ENCODE measurements at regions not wholly inside any gene's neighbourhood (a gene's known extent, or its start where the extent isn't known, plus 50 kb on each side); places are given as distances from the start of the nearest gene placed in this dataset.

DNA sequence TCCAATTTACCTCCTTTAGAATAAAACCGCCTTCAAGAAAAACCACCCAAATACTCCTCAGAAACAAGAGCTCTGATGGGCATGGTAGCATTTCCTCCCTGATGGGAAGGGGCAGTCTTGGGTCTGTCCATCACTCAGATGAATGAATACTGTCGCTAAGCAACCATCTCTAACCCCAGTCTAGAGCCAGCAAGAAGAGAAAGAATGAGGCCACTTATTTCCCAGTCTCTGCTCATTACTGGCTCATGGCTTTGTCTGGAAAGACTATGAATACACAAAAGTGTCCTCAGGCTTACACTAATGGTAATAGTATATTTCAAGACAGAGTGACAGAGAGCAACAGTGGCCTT, 51.0 kb upstream of the F3 start:
- no peak for ATAC-seq
- H3K4me1 Mint-ChIP-seq (ENCODE audit: low read depth) = no peaks in the 10 kb centered on the region
- no peaks in the 10 kb centered on the region for H3K36me3 Mint-ChIP-seq (ENCODE audit: insufficient read depth)
- no peaks in the 10 kb centered on the region for H3K9me3 Mint-ChIP-seq
- peaks cover 2% of the 10 kb centered on the region for H3K27me3 Mint-ChIP-seq (ENCODE audit: low read depth)
- no peak overlapping the region for H3K4me3 Mint-ChIP-seq
- DNase-seq = no peak

DNA sequence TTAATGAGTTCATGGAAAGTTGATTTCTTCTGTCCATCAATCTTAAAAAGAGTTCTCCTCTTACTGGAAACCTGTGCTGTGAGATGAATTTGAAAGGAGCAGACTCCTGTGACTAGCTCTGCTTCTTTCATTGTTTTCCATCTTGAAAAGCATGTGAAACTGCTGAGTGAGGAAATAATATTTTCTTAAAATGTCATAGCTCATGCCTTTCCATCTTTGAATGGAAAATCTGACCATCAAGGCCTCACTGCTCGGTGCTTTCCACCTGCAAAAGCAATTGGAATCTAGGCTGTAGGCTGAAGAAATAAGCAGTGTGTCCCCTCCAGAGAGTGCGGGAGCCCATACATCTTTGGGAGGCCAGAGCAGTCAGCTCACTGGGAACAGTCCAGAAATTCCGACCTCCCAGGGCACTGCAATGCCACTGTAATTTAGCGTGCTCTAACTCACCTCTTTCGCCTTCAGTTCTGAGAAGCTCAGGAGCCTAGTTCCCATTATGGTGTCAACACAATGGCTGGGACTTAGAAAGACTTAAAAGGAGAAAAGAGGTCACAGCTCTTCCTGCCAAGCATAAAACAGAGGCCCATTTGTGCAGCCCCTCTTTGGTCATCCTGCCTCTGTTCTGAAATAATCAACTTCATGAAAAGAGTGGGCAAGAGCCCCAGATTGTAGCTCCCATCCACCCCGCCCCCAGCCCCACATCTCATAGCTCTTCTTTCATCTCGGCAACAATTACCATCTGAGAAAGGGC, 50.4 kb upstream of the F3 start:
- Mint-ChIP-seq H3K4me1 (ENCODE audit: low read depth) (no peaks in the 10 kb centered on the region), H3K36me3 (ENCODE audit: insufficient read depth) (no peaks in the 10 kb centered on the region)

More for the DNA sequence above, 50.4 kb upstream of the F3 start:
- DNase-seq (no peak), ATAC-seq (no peak)
- Mint-ChIP-seq H3K4me3 (no peak overlapping the region), H3K9me3 (no peaks in the 10 kb centered on the region), H3K27me3 (ENCODE audit: low read depth) (peaks cover 2% of the 10 kb centered on the region)
